Activated T-cell treated with anti-CD3 and anti-CD28 coated beads, Interleukin-2, amount 50 U/mL, for 1 hour (primary cell): ENCODE measurements at regions not wholly inside any gene's neighbourhood (a gene's known extent, or its start where the extent isn't known, plus 50 kb on each side); places are given as distances from the start of the nearest gene placed in this dataset.
"Not testable (repeated sequence)": the region's sequence is repeated elsewhere in the genome, so short reads cannot be mapped to it uniquely, and the experiment has no call there.

ENCODE experiments used
- DNase-seq: peaks from one replicate; pipeline ENCODE4 v3.0.0-alpha.2; 2020

- no peak for DNase-seq
These were observed 204.8 kb upstream of the GALNT2 start for GRCh38 chr1:229862017-229862774.

- DNase-seq = no peak
These were observed 203.1 kb upstream of the GALNT2 start for GRCh38 chr1:229863651-229864545.

GRCh38 chr1:229864686-229865230 lies 202.3 kb upstream of the GALNT2 start:
- DNase-seq = no peak

- not testable (repeated sequence) for DNase-seq
These were observed 201.7 kb upstream of the GALNT2 start for GRCh38 chr1:229865321-229865720.

DNA sequence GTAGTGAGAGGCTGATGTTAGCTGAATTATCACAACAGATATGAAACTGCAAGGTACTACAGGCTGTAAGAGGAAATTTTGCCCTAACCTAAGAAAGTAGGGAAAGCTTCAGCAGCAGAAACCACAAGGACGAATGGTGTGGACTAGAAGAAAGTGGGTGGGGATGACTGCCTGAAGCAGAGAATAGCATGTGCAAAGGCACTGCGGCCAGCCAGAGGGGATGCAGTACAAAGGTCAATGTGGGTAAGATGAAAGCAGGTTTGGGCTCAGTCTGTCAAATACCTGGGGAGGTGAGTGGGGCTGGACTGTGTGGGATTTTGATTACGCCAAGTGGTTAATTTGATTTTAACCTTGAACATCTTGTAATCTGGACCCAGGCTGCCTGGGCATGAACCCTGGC lies 199.3 kb upstream of the GALNT2 start:
- no peak for DNase-seq

DNA sequence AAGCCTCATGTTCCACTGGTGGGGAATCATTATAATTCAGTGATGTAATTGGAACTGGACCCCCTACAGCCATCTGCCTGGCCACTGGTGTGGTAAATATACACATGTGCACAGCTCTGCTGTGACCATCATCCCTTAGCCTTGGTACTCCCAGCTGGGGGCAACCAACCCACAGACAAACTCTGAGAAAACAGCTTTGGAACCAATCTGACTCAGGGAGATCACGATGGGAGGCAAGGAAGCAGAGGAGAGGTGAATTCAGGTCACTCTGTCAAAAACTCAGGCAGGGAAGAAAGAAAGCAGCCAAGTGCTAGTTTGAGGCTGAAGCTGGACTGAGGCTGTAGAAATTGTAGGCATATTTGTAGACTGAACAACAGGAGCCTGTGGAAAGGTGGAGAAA lies 197.8 kb upstream of the GALNT2 start:
- DNase-seq = no peak

DNA sequence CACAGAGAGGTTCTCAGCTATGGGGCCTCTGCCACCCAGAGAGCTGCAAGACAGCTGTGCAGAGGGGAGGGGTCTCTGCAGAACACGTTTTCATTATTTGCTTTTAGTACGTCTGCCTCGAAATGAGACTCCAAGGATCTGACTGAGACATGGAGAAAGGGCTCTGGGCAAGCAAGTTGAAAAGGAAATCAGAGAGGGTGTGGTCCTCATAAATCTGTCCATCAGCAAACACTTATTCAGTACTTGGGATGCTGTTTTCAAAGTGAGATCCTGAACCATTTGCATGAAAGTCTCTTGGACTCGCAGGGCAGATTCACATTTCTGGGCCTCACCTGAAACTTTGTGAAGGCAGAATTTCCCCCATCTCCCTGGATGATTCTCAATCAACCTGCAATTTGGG lies 197.4 kb upstream of the GALNT2 start:
- DNase-seq = no peak

- DNase-seq = no peak
These were observed 196.7 kb upstream of the GALNT2 start for GRCh38 chr1:229870381-229870780.

GRCh38 chr1:229871078-229871676 lies 195.9 kb upstream of the GALNT2 start:
- no peak for DNase-seq

DNA sequence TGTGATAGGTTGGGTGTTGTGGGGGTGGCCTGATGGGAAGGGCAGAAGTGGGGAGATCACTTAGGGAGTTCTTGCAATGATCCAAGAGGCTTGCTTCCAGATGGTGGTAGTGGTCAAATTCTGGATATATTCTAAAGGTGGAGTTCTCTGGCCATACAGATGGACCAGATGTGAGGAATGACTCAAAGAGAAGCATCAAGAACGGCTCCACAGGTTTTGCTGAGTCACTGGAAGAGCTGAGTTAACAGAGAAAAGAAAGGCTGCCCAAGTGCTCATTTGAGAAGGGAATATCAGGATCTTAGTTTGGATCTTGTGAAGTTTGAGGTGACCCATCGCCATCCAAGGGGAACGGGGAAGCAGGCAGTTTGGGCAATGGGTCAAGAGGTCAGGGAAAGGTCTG lies 192.9 kb upstream of the GALNT2 start:
- DNase-seq = no peak

- no peak for DNase-seq
These were observed 192.4 kb upstream of the GALNT2 start for GRCh38 chr1:229874609-229875008.

DNA sequence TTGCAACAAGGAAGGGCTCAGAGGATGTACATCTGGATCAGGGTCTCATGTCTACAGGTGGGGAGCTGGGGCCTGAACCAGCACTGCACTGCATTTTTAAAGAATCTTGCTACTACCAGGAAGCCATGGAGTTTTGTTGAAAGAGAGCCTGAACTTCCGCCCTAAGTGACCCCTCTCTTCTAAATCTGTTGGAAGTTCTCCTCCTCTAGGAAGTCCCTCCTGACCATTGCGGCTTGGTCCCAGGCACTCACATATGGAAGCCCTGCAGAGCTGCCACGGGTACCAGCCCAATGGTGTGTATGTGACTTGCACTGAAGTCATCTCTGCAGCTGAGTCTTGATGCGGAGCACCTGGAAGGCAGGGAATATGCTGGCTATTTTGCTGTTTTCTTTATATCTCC lies 192.0 kb upstream of the GALNT2 start:
- DNase-seq = no peak

DNA sequence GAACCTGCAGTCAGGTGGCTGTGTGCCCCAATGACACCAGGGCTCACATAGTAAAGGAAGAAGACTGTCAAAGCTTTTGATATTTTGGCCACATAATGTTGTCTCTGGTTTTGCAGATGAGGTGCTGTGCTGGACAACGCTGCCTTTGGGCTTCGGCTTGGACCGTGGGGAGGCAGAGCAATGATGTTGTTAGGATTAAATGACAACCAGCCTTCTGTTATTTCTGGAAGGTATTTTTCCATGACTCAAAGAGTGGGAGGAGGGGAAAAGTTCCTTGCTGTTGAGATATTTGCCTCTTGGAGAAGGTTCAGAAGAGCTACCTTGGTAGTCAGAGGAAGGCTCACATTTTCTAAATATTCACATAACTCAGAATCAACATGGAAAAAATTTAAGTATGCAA lies 187.3 kb upstream of the GALNT2 start:
- no peak for DNase-seq

- DNase-seq = no peak
These were observed 186.5 kb upstream of the GALNT2 start for GRCh38 chr1:229880271-229881170.

- DNase-seq = no peak
These were observed 184.4 kb upstream of the GALNT2 start for GRCh38 chr1:229882621-229883020.

DNA sequence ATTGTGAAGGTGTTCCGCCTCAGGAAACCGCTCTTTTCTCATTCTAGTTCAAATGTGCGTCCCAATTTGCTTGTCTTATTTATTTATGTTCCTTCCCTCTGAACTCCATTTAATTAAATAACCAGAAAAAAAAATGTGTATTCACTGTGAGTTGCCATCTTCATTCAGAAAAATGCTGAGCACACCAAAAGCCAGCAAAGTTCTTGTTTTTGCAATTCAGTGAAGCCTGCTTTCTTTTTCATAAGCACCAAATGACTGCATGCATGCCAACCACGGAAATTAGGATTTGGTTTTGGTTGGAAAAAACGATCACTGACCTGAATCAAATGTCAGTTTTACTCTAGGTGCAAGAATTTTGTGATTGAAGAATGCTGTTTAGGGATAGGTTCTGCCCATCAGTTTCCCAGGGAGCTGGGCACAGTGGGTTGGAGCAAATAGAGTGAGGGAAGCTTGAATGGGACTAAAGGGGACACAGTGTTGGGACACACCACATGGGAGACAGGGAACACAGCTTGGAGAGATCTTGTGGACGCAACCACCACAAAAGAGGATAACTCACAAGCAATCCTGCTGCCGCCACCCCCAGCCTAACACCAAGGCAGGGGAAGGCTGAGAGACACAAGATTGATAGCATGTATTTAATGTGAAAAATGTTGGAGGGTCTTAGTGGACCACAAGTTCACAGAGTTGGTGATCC lies 183.4 kb upstream of the GALNT2 start:
- DNase-seq = no peak

DNA sequence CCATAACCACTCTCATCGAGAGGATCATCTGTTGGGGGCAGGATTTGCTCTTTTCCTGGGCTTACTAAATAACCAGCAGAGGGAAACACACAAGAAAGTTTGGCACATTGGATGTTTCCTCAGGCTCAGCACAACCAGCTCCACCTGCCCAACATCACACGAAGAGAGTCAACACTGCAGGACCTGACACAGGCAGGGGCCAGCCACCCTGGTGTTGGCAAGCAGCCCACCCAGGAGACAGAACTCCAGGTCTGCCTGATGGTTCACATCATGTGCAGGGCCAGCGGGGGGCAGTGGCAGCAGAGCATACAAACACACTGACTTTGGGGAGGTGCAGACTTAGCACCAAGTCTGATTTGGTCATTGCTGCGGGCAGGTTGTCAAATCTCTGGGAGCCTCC lies 182.3 kb upstream of the GALNT2 start:
- no peak for DNase-seq

DNA sequence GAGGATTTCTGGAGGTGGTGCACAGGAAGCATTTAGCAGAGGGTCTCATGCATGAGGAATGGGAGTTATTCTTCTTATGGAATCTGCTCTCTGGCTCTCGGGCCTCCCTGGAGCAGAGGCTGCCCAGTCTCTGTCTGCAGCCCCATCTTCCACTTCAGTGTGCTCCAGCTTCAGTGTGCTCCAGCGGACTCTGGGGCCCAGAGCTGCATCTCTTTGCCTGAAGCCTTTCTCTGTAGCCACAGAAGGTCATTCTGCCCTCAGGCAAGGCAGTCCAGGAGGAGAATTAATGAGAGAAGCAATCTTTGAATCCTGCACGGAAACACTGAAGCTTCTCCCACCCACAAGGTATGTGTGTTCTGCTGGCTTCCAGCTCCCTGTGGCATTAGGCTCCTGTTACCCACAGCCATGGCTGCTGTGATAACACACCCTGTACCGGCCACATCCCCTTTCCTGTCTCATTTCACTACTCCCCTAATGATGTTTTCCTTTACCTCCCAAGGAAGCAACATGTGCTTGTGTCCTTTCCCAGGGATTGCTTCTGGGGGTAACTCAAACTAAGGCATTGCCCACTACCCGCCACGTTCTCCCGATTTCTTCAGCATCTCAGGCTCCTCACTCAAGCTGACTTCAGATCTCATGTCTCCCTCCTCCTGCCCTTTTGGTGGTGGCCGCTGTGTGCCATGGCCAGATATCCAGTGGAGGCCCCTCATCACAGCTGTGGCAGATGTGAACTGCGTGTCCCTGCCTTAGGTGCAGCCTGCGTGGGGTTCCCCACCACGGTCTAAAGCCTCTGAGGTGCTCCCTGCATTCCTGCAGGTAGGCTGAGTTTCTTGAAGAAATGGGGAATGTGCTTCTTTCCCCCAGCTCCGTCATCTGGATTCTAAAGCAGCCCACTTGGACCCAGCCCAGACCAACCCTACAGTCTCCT lies 181.2 kb upstream of the GALNT2 start:
- DNase-seq = no peak

DNA sequence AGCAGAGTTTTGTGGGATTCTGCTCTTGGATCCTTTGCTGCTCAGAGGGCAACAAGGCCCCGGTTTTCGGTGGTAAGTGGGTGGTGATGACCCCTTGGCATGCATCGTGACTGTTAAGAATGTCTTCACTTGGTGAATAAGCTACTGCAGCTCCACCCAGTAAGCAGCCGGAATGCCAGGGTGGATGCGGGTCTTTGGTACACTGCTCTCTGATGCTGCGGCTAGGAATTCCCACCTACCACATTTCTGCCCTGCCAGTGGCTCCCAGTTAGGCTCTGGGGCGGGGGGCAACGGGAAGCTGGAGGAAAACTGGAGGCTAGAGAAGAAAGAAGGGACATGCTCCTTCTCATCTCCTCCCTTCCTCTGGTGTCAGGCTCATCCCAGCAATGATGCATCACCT lies 180.4 kb upstream of the GALNT2 start:
- DNase-seq = no peak

DNA sequence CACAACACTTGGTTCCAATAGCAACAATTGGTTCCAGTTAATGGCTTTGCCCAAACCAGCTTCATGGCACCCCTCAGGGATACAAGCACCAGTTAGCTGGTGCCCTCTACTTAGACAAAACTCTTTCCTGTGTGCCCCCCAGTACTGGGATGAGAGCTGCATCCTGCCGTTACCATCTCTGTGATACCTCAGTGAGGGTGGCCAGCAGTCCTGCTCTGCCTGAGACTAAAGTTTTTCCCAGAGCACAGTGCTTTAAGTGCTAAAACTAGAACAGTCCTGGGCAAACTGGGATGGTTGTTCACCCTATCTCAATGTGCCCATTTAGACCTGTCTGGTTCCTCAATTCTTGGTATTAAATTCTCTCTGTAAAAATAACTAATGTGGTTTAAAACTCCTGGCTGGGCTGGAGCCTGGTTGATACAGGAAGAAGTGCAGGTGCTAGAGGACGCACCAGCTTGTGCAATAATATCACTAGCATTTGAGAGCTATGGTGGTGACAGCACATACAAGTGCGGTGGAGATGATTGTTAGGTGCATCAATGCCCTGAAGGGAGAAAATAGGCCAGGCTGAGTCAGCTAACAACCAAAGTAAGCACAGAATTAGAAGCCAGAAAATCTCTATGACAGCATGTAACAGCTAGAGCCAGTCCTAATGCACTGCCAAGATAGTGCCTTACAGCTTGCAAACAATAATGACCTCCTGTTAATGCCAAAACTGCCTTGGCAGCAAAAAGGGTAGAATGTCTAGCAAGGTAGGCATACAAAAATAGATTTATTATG lies 179.8 kb upstream of the GALNT2 start:
- DNase-seq = no peak
